A673 (cell line): ENCODE measurements at regions not wholly inside any gene's neighbourhood (a gene's known extent, or its start where the extent isn't known, plus 50 kb on each side); places are given as distances from the start of the nearest gene placed in this dataset.

Source experiments
- BruUV-seq: library from RNA; stranded (reverse); fragments of 400-500 nt; replicated peaks from 2 replicates; lab custom pipeline; 2021; lab: Mats Ljungman, UMichigan
- CTCF ChIA-PET: fragments of 300-600 bp; sonication (Branson Sonifier 250); formaldehyde crosslinking; loops from one replicate; lab custom pipeline; 2022; ENCODE audit warnings: antibody characterized with exemption; lab: Charles Lee
- POLR2A ChIA-PET: fragments of 300-600 bp; sonication (Branson Sonifier 250); formaldehyde crosslinking; loops from one replicate; lab custom pipeline; 2022; ENCODE audit warnings: antibody characterized with exemption; ENCODE audit not compliant: low non-redundant PET; lab: Charles Lee
- DNase-seq: peaks from one replicate; pipeline ENCODE4 v3.0.0-alpha.2; 2015; ENCODE audit warnings: low spot score
- H3K27ac ChIP-seq: fragments of 200-600 bp; sonication (generic); 2 replicates; pipeline ENCODE4 v1.5.1; 2016; ENCODE audit warnings: mixed run types, low read depth, mild to moderate bottlenecking, mixed read lengths, antibody characterized with exemption, low read length; ENCODE audit not compliant: poor library complexity, severe bottlenecking
- H3K27me3 ChIP-seq: fragments of 200-600 bp; sonication (generic); replicated peaks from 2 replicates; pipeline ENCODE4 v1.6.1; 2017; ENCODE audit warnings: mixed run types, low read depth, mild to moderate bottlenecking, mixed read lengths, antibody characterized with exemption, low read length; ENCODE audit not compliant: insufficient read depth, poor library complexity
- H3K36me3 ChIP-seq: fragments of 200-600 bp; sonication (generic); 2 replicates; pipeline ENCODE4 v1.6.1; 2016; ENCODE audit warnings: mixed run types, mild to moderate bottlenecking, mixed read lengths, antibody characterized with exemption, low read length; ENCODE audit not compliant: insufficient read depth, poor library complexity, severe bottlenecking
- H3K4me1 ChIP-seq: fragments of 200-600 bp; sonication (generic); 2 replicates; pipeline ENCODE4 v1.6.1; 2017; ENCODE audit warnings: mixed run types, mild to moderate bottlenecking, mixed read lengths, antibody characterized with exemption, low read length; ENCODE audit not compliant: insufficient read depth, poor library complexity, severe bottlenecking
- H3K4me3 ChIP-seq: fragments of 200-600 bp; sonication (generic); 2 replicates; pipeline ENCODE4 v1.5.1; 2016; ENCODE audit warnings: low read depth, mixed run types, mild to moderate bottlenecking, mixed read lengths, low read length; ENCODE audit not compliant: poor library complexity, severe bottlenecking
- H3K9me3 ChIP-seq: fragments of 200-600 bp; sonication (generic); 2 replicates; pipeline ENCODE4 v1.6.1; 2016; ENCODE audit warnings: mixed run types, low read depth, mild to moderate bottlenecking, mixed read lengths, antibody characterized with exemption, low read length; ENCODE audit not compliant: poor library complexity, severe bottlenecking
- EZH2 ChIP-seq: fragments of 200-600 bp; sonication (generic); IDR thresholded peaks from 2 replicates; pipeline ENCODE4 v1.6.1; 2017; ENCODE audit warnings: borderline replicate concordance, low read depth, mild to moderate bottlenecking, mixed read lengths, antibody characterized with exemption, low read length; ENCODE audit not compliant: poor library complexity, severe bottlenecking
- intact Hi-C: fragments of 100-400 bp; cut with micrococcal nuclease; formaldehyde crosslinking; loops from one replicate; pipeline ENCODE4 v1.10.0; 2022; ENCODE audit not compliant: unreplicated experiment
- TF ChIP-seq, protein P1 (sequence below): fragments of 300-800, 200-600 bp; sonication (generic); conservative IDR thresholded peaks from 2 replicates; pipeline ENCODE4 v1.5.1; 2017; ENCODE audit warnings: low read depth, mild to moderate bottlenecking, antibody characterized with exemption, low read length, moderate library complexity, mixed read lengths

DNA sequence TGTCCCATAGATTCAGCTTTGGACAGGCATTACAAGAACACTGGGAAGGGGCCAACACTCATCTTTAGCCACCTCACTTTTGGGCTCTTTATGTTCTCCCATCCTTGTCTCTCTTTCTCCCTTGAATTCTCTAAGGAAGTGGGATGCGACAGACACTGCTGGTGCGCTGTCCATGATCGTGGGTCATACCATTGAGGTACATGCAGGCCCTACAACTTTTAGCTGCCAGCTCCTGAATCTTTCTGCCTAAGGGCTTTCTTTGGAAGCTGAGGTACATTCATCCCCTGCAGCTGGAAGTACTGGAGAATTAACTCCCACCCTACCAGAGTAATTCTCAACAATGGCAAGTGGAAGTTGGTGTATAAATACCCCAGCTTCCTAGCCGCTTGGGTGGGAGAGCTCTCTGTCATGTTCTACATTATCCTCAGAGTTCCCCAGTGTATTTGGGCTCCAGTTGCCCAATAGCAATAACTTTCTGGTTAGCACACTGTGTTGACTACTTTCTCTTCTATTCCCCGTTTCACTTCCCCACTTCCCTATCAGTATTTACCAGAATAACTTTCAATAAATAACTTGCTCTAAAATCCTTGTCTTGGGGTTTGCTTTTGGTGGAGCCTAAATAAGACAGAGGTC lies 75.6 kb upstream of the ADRA1D start:
- H3K36me3 ChIP-seq, result no peaks in the 10 kb centered on the region
- POLR2A ChIA-PET, result no interaction called here
- TF ChIP-seq, protein P1, sequence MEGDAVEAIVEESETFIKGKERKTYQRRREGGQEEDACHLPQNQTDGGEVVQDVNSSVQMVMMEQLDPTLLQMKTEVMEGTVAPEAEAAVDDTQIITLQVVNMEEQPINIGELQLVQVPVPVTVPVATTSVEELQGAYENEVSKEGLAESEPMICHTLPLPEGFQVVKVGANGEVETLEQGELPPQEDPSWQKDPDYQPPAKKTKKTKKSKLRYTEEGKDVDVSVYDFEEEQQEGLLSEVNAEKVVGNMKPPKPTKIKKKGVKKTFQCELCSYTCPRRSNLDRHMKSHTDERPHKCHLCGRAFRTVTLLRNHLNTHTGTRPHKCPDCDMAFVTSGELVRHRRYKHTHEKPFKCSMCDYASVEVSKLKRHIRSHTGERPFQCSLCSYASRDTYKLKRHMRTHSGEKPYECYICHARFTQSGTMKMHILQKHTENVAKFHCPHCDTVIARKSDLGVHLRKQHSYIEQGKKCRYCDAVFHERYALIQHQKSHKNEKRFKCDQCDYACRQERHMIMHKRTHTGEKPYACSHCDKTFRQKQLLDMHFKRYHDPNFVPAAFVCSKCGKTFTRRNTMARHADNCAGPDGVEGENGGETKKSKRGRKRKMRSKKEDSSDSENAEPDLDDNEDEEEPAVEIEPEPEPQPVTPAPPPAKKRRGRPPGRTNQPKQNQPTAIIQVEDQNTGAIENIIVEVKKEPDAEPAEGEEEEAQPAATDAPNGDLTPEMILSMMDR, result no peak
- no peak for TF ChIP-seq EZH2
- H3K27me3 ChIP-seq, result no peaks in the 10 kb centered on the region
- no peaks in the 10 kb centered on the region for H3K9me3 ChIP-seq
- H3K4me1 ChIP-seq, result peaks cover 6% of the 10 kb centered on the region
- no peak for DNase-seq
- no peak overlapping the region for H3K27ac ChIP-seq
- BruUV-seq, result no TSS peak
- no peak overlapping the region for H3K4me3 ChIP-seq
- intact Hi-C loops, result no loop called here
- CTCF ChIA-PET, result no interaction called here

DNA sequence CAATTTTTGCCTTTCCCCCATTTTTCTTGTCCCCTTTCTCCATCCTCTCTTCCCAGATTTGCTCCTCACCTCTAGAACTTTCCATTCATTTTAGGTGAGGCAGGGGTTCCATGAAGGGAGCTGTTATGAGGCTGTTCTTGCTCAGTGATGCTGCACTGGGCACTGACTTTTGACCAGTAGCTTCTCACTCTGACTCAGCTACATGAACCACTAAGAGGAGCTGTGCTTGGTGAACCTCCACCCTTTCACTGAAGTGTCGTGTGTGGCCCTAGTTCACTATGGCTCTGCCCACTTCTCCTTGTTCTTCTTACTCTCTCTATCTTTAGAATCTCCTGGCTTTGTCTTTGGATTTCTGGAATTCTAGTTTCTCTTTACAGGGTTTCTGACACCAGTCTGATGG lies 73.4 kb upstream of the ADRA1D start:
- Histone ChIP-seq H3K4me1 (peaks cover 6% of the 10 kb centered on the region), H3K27ac (no peak overlapping the region), H3K9me3 (no peaks in the 10 kb centered on the region), H3K36me3 (no peaks in the 10 kb centered on the region), H3K4me3 (no peak overlapping the region), H3K27me3 (no peaks in the 10 kb centered on the region)
- CTCF ChIA-PET, result no interaction called here
- intact Hi-C loops, result no loop called here
- DNase-seq, result no peak
- no TSS peak for BruUV-seq
- POLR2A ChIA-PET, result no interaction called here
- TF ChIP-seq, protein P1, result no peak
- no peak for TF ChIP-seq EZH2

DNA sequence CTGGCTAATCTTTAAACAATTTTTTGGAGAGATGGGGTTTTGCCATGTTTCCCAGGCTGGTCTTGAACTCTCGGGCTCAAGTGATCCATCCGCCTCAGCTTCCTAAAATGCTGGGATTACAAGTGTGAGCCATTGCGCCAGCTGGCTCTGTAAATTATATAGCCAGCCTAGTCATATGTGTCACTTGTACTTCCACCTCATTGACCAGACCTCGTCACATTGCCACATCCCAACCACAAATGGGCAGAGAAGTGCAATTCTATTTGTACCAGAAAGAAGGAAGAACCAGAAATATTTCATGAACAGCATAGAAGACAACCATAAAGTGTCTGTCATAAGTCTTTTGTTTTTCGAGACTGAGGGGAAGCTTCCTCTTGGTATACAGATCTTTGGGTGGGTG lies 71.2 kb upstream of the ADRA1D start:
- ChIA-PET POLR2A (no interaction called here), CTCF (no interaction called here)
- Histone ChIP-seq H3K36me3 (no peaks in the 10 kb centered on the region), H3K9me3 (no peaks in the 10 kb centered on the region), H3K27ac (no peak overlapping the region), H3K4me1 (no peaks in the 10 kb centered on the region), H3K27me3 (no peaks in the 10 kb centered on the region), H3K4me3 (no peak overlapping the region)
- BruUV-seq, result no TSS peak
- intact Hi-C loops, result no loop called here
- no peak for TF ChIP-seq EZH2
- TF ChIP-seq, protein P1, result no peak
- no peak for DNase-seq
